Kidney (tissue), 13 donors: ENCODE measurements at regions not wholly inside any gene's neighbourhood (a gene's known extent, or its start where the extent isn't known, plus 50 kb on each side); places are given as distances from the start of the nearest gene placed in this dataset.
A peak's percentile ranks its signal among the peaks of the same experiment; 100 is the strongest.

ENCODE experiments used
- DNase-seq, 5 donors: peaks; one replicate each; pipeline ENCODE4 v3.0.0-alpha.2; 2013 to 2020
- FAIRE-seq: peaks from 2 replicates; lab custom pipeline; 2012; peaks lifted over from hg19 to GRCh38; lab: Jason Lieb, UNC
- H3K27ac ChIP-seq, 2 donors: one replicate each; pipeline ENCODE4 v1.7.0; 2013; ENCODE audit warnings: low read depth in 2 of 2, low read length in 2 of 2, inconsistent platforms in 1 of 2
- H3K27me3 ChIP-seq: one replicate; pipeline ENCODE4 v1.7.1; 2013; ENCODE audit warnings: low read length, inconsistent platforms; ENCODE audit not compliant: control insufficient read depth, insufficient read depth
- H3K36me3 ChIP-seq, 3 donors: one replicate each; pipeline versions ENCODE4 v1.7.0 to v1.7.1; 2013; ENCODE audit warnings: low read length in 3 of 3, control low read depth in 1 of 3, inconsistent platforms in 1 of 3; ENCODE audit not compliant: insufficient read depth in 3 of 3, control insufficient read depth in 2 of 3
- H3K4me1 ChIP-seq, 3 donors: one replicate each; pipeline versions ENCODE4 v1.7.0 to v1.7.1; 2013; ENCODE audit warnings: low read length in 3 of 3, inconsistent platforms in 1 of 3, low read depth in 1 of 3; ENCODE audit not compliant: control insufficient read depth in 2 of 3, insufficient read depth in 2 of 3
- H3K4me3 ChIP-seq, 3 donors: one replicate each; pipeline versions ENCODE4 v1.7.0 to v1.8.1; 2013; ENCODE audit warnings: low read length in 3 of 3, control low read depth in 1 of 3, inconsistent platforms in 1 of 3
- H3K9ac ChIP-seq, 3 donors: one replicate each; pipeline versions ENCODE4 v1.7.0 to v1.7.1; 2013; ENCODE audit warnings: low read length in 3 of 3, control low read depth in 1 of 3, inconsistent platforms in 1 of 3
- H3K9me3 ChIP-seq, 3 donors: one replicate each; pipeline versions ENCODE4 v1.7.0 to v1.7.1; 2013; ENCODE audit warnings: low read length in 3 of 3, control low read depth in 1 of 3, inconsistent platforms in 1 of 3; ENCODE audit not compliant: control insufficient read depth in 2 of 3, insufficient read depth in 1 of 3
- intact Hi-C: fragments of 100-400 bp; cut with DNase I; formaldehyde crosslinking; loops from one replicate; pipeline ENCODE4 v1.11.1; 2022
- TF ChIP-seq, protein P1 (sequence below): IDR thresholded peaks from 3 replicates; pipeline ENCODE4 v1.5.1; 2012; ENCODE audit warnings: mild to moderate bottlenecking, moderate library complexity, borderline replicate concordance; ENCODE audit not compliant: insufficient read depth; ENCODE audit errors: extremely low read depth
- donor health status: control.
- donor health status: control.
- donor health status: control.
- donor health status: control.
- donor health status: control.
- donor health status: DM: yes; HTN: yes; CAD: no.
- donor health status: Normal renal cell carcinoma (clear cell type).

DNA sequence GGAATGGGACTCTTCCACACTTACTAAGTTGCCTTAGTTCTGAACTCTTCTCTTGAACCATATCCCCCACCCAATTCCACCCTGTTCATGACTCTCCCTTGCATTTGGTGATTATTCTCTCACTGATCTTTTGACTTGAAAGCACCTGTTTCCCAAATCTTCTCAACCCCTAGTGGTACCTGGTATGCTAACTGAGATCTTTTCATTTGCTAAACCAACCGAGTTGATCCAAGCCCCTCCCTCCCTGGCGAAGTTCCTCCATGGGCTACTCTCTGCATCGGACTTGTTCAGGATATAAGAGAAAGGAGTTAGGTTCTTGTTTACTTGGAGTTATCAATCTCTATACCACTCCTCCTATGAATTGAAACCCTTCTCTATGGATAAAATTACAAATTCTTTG lies 593.5 kb downstream of the BCL11A start:
- Histone ChIP-seq H3K4me3 (no peak overlapping the region), H3K36me3 (no peaks in the 10 kb centered on the region), H3K27ac (no peak overlapping the region), H3K27me3 (no peaks in the 10 kb centered on the region), H3K9me3 (no peaks in the 10 kb centered on the region), H3K9ac (no peak overlapping the region), H3K4me1 (peaks cover 0 to 6% (median 0%) of the 10 kb centered on the region in 3 donors)
- no peak for DNase-seq
- TF ChIP-seq, protein P1, sequence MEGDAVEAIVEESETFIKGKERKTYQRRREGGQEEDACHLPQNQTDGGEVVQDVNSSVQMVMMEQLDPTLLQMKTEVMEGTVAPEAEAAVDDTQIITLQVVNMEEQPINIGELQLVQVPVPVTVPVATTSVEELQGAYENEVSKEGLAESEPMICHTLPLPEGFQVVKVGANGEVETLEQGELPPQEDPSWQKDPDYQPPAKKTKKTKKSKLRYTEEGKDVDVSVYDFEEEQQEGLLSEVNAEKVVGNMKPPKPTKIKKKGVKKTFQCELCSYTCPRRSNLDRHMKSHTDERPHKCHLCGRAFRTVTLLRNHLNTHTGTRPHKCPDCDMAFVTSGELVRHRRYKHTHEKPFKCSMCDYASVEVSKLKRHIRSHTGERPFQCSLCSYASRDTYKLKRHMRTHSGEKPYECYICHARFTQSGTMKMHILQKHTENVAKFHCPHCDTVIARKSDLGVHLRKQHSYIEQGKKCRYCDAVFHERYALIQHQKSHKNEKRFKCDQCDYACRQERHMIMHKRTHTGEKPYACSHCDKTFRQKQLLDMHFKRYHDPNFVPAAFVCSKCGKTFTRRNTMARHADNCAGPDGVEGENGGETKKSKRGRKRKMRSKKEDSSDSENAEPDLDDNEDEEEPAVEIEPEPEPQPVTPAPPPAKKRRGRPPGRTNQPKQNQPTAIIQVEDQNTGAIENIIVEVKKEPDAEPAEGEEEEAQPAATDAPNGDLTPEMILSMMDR, result no peak
- FAIRE-seq, result no peak
- intact Hi-C loops, result no loop called here

DNA sequence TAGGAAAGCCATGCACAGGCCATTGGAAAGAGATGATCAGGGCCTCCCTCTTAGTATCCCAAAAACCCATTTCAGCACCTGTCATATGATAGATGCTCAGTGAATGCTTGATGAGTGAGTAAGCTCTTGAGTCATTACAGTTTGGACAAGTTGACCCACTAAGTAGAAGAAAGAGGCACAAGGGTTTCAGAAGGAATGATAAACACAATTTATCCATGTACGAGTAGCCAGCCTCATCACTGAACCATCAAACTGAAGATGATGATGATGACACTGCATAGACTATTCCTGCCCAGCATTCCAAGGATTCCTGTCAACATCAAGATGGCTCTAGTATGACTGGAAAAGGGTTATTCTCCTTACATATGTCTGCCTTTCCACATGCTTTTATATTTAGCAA lies 596.0 kb downstream of the BCL11A start:
- Histone ChIP-seq H3K4me3 (no peak overlapping the region), H3K9ac (no peak overlapping the region), H3K9me3 (no peaks in the 10 kb centered on the region), H3K27ac (no peak overlapping the region), H3K36me3 (no peaks in the 10 kb centered on the region), H3K27me3 (no peaks in the 10 kb centered on the region), H3K4me1 (peaks cover 0 to under 1% (median 0%) of the 10 kb centered on the region in 3 donors)
- TF ChIP-seq, protein P1, result no peak
- DNase-seq, result no peak
- no peak for FAIRE-seq
- intact Hi-C loops, result no loop called here

GRCh38 chr2:59956981-59957380 lies 596.5 kb downstream of the BCL11A start:
- no peak overlapping the region for H3K27ac ChIP-seq
- H3K36me3 ChIP-seq, result no peaks in the 10 kb centered on the region
- no peaks in the 10 kb centered on the region for H3K27me3 ChIP-seq
- no peak overlapping the region for H3K4me3 ChIP-seq
- TF ChIP-seq, protein P1, result no peak
- H3K9ac ChIP-seq, result no peak overlapping the region
- no peak for DNase-seq
- no peaks in the 10 kb centered on the region for H3K9me3 ChIP-seq
- intact Hi-C loops, result no loop called here
- no peak for FAIRE-seq
- no peaks in the 10 kb centered on the region for H3K4me1 ChIP-seq

DNA sequence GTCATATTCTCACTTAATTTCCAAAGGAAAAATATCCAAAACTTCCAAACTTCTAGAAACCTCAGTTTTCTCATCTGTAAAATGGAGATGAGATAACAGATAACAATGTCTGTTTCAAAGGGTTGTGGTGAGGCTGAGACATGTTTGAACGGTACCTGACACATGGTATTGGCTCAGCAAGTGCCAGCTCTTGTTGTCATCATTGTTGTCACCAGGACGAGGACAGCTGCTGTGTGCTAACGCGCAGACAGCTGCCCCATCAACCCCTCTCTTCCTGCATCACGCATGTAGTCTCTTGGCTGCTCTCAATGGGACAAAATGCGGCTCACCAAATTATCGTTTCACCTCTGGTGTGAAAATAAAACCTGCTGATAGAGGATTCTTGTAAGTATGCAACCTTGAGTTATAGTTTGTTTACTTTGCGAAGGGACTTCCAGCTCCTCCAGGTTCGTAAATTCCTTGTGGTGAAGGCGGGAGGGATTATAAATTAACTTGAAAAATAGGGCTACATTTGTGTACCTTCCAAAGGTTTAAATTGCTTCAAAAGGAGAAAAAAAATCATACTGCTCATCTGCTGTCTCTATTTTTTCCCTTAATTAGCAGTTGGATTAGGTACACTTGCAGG lies 605.4 kb downstream of the BCL11A start:
- Histone ChIP-seq H3K9ac (no peak overlapping the region), H3K27ac (no peak overlapping the region), H3K36me3 (no peaks in the 10 kb centered on the region), H3K9me3 (no peaks in the 10 kb centered on the region), H3K27me3 (no peaks in the 10 kb centered on the region), H3K4me3 (no peak overlapping the region), H3K4me1 (no peaks in the 10 kb centered on the region)
- TF ChIP-seq, protein P1, result no peak
- intact Hi-C loops, result no loop called here
- FAIRE-seq (no peak), DNase-seq (peak in 2 of 5 donors; percentile 61 to 65)
